Loucy (cell line): ENCODE measurements at regions not wholly inside any gene's neighbourhood (a gene's known extent, or its start where the extent isn't known, plus 50 kb on each side); places are given as distances from the start of the nearest gene placed in this dataset.

ENCODE experiments used
- CTCF ChIP-seq: fragments of 200-600 bp; sonication (generic); conservative IDR thresholded peaks from 2 replicates; pipeline ENCODE4 v1.5.1; 2014; ENCODE audit warnings: mild to moderate bottlenecking, antibody characterized with exemption, low read length
- EZH2phosphoT487 ChIP-seq: fragments of 200-600 bp; IDR thresholded peaks from 2 replicates; pipeline ENCODE4 v1.6.1; 2018; ENCODE audit warnings: antibody characterized with exemption, mild to moderate bottlenecking, moderate library complexity, borderline replicate concordance

- no peak for TF ChIP-seq CTCF
- no peak for TF ChIP-seq EZH2phosphoT487
Measured at GRCh38 chr9:71571186-71571585, 197.1 kb downstream of the CEMIP2 start.
